Activated CD4-positive, alpha-beta memory T cell treated with anti-CD3 and anti-CD28 coated beads for 36 hours (primary cell): ENCODE measurements at regions not wholly inside any gene's neighbourhood (a gene's known extent, or its start where the extent isn't known, plus 50 kb on each side); places are given as distances from the start of the nearest gene placed in this dataset.

Experiments
- CTCF ChIA-PET: fragments of 350-600 bp; sonication (Branson Sonifier 250); formaldehyde crosslinking; loops from one replicate; lab custom pipeline; 2021; ENCODE audit warnings: antibody characterized with exemption, inconsistent platforms; lab: Charles Lee
- POLR2A ChIA-PET: fragments of 350-600 bp; sonication (Branson Sonifier 250); formaldehyde crosslinking; loops from one replicate; lab custom pipeline; 2021; ENCODE audit warnings: antibody characterized with exemption; lab: Charles Lee
- DNase-seq: peaks from one replicate; pipeline ENCODE4 v3.0.0-alpha.2; 2020
- H3K27ac Mint-ChIP-seq: one replicate; pipeline ENCODE4 v1.8.0; 2021; ENCODE audit warnings: mixed read lengths
- H3K27me3 Mint-ChIP-seq: one replicate; pipeline ENCODE4 v1.8.0; 2021; ENCODE audit warnings: mixed read lengths
- H3K36me3 Mint-ChIP-seq: one replicate; pipeline ENCODE4 v1.8.0; 2021; ENCODE audit warnings: mixed read lengths
- H3K4me1 Mint-ChIP-seq: one replicate; pipeline ENCODE4 v1.8.0; 2021; ENCODE audit warnings: low read depth, mixed read lengths
- H3K4me3 Mint-ChIP-seq: one replicate; pipeline ENCODE4 v1.8.0; 2021; ENCODE audit warnings: mild to moderate bottlenecking, mixed read lengths
- H3K9me3 Mint-ChIP-seq: one replicate; pipeline ENCODE4 v1.8.0; 2021; ENCODE audit warnings: mixed read lengths
- intact Hi-C: fragments of 100-400 bp; cut with micrococcal nuclease; formaldehyde crosslinking; loops from one replicate; pipeline ENCODE4 v1.15.1; 2023

DNA sequence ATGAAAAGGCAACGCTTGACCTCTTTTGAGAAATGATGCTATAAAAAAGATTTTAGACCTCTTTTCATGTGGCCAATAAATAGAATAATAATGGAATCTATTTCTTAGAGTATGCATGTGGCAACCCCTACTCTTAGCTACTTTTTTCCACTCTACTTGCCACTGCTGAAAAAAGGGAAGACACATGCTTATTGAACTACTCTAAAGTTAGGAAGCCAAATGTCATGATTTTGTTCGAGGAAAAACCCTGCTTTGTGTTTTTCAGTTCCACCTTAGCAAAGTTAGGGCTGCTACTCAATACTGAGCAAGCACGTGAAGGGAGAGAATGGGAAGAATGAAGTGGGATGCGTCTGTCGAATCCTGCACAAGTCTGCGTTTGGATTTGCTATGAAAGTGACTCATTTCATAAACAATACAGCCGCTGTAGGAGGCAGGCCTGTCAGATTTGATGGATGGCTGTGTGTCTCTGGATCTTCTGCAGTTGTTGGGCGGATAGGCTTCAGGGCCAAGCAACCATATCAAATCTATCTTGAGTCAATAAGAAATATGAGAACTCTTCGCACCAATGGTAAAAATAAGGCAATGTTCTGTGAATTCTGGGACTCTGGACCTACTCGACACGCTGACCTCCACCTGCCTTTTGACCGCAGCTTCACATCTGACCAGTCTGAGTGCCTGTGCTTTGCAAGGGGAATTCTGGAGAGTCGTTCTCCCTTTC lies 333.6 kb downstream of the PIK3R1 start:
- Mint-ChIP-seq H3K4me3 (no peak overlapping the region), H3K27me3 (no peaks in the 10 kb centered on the region), H3K9me3 (no peaks in the 10 kb centered on the region), H3K36me3 (no peaks in the 10 kb centered on the region), H3K4me1 (no peaks in the 10 kb centered on the region), H3K27ac (no peak overlapping the region)
- ChIA-PET CTCF (no interaction called here), POLR2A (no interaction called here)
- intact Hi-C loops, result no loop called here
- DNase-seq, result no peak

DNA sequence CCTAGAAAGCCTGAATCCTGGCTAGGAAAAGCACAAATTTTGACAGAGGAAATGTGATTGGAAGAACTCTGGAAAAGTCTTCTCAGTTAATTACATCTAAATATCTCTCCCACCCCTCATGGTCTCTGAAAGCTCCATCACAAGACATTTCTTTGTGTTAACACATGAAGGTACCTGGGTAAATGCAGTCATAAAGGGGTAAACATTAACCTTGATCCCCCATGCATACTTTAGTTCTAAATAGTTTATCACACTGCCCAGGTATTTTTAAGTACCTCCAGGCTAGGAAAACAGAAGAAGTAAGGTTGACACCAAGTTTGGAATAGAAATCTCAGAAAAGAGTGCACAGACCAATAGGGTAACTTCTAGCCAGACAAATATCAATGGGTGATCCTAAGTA lies 334.5 kb downstream of the PIK3R1 start:
- Mint-ChIP-seq H3K4me1 (no peaks in the 10 kb centered on the region), H3K27me3 (no peaks in the 10 kb centered on the region), H3K36me3 (no peaks in the 10 kb centered on the region), H3K27ac (no peak overlapping the region), H3K9me3 (no peaks in the 10 kb centered on the region), H3K4me3 (no peak overlapping the region)
- no peak for DNase-seq
- intact Hi-C loops, result no loop called here
- CTCF ChIA-PET, result no interaction called here
- POLR2A ChIA-PET, result no interaction called here

DNA sequence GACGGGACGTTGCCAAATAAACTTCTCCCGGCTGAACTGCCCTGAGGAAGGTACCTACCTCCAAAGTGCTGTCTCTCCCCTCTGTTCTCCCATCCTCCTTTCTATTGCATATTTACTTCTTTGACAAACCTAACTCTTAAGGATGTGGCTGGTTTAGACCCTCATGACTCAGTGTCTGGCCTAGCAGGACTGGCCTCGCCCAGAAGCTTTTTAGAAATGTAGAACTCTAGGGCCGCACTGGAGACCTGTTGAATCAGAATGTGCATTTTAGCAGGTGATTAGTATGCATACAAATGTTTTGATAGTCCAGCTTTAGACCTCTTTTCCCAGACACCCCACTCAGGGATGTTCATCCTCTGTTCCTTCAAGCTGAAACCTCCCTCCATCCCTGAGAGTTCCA lies 335.9 kb downstream of the PIK3R1 start:
- H3K4me3 Mint-ChIP-seq, result no peak overlapping the region
- H3K27me3 Mint-ChIP-seq, result no peaks in the 10 kb centered on the region
- no peak for DNase-seq
- H3K9me3 Mint-ChIP-seq, result no peaks in the 10 kb centered on the region
- H3K4me1 Mint-ChIP-seq, result no peaks in the 10 kb centered on the region
- H3K27ac Mint-ChIP-seq, result no peak overlapping the region
- intact Hi-C loops, result no loop called here
- POLR2A ChIA-PET, result no interaction called here
- CTCF ChIA-PET, result no interaction called here
- no peaks in the 10 kb centered on the region for H3K36me3 Mint-ChIP-seq

DNA sequence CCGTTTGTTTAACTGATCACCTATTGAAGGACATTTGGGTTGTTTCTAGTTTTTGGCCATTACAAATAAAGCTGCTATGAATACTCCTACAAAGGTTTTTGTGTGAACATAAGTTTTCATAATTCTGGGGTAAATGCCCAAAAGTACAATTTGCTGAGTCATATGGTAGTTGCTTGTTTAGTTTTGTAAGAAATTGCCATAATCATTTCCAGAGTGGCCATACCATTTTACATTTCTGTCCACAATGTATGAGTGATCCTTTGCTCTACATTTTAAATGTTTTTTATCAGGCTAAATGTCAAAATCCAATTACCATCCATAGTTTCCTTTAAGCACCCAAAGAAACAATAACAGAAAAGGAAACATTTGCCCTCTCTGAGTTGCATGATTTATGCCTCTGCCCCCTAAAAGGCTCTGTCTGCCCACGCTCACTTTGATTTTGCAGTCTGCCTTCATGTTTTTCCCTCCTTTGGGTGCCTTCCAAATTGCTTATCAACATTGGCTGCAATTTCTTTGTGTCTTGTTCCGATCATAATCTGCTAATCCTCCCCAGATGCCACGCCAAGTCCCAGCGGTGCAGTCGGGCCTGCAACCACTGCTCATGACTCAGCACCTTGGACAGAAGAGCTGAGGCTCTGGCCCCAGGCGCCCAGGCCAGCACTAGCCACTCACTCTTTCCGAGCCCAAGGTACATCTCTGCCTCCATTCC lies 339.2 kb downstream of the PIK3R1 start:
- H3K4me3 Mint-ChIP-seq, result no peak overlapping the region
- ChIA-PET CTCF (no interaction called here), POLR2A (no interaction called here)
- H3K9me3 Mint-ChIP-seq, result no peaks in the 10 kb centered on the region
- H3K36me3 Mint-ChIP-seq, result no peaks in the 10 kb centered on the region
- no peak for DNase-seq
- H3K27me3 Mint-ChIP-seq, result no peaks in the 10 kb centered on the region
- no peaks in the 10 kb centered on the region for H3K4me1 Mint-ChIP-seq
- intact Hi-C loops, result no loop called here
- no peak overlapping the region for H3K27ac Mint-ChIP-seq

DNA sequence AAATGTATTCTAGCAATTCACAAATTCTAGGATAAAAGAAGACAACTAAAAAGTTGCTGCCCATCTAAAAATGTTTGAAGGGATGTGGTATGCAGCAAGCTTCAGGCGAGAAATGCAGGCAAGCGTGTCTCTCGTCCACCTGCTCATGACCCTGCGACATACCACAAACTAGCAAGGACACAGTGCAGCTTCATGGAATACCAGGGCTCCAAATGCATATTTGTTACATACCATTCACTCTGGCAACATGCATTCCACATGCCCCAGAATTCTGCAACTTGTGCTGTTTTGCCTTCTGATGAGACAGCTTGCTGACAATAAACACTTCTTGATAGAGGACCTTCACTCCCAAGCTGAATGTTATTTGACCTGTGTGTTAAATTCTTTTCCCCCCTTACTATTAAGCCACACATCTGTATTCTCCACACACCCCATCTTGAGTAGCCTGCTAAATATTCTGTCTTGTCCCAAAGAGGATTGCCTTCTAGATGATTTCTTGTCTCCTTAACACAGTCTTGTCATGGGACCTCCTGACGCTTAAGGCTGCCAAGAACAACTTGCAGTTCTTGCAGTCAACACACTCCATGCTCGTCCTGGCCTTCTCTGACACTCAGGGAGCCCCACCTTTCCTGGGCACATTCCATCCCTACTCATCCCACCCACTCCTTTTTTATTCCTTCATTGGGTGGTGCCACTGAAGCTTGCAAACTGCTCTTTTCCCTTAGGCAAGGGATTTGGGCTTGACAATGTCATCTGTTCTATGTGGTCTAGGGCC lies 340.5 kb downstream of the PIK3R1 start:
- intact Hi-C loops, result no loop called here
- no peak overlapping the region for H3K4me3 Mint-ChIP-seq
- H3K27ac Mint-ChIP-seq, result no peak overlapping the region
- no peak for DNase-seq
- H3K27me3 Mint-ChIP-seq, result no peaks in the 10 kb centered on the region
- POLR2A ChIA-PET, result no interaction called here
- no peaks in the 10 kb centered on the region for H3K36me3 Mint-ChIP-seq
- CTCF ChIA-PET, result no interaction called here
- no peaks in the 10 kb centered on the region for H3K9me3 Mint-ChIP-seq
- H3K4me1 Mint-ChIP-seq, result no peaks in the 10 kb centered on the region

DNA sequence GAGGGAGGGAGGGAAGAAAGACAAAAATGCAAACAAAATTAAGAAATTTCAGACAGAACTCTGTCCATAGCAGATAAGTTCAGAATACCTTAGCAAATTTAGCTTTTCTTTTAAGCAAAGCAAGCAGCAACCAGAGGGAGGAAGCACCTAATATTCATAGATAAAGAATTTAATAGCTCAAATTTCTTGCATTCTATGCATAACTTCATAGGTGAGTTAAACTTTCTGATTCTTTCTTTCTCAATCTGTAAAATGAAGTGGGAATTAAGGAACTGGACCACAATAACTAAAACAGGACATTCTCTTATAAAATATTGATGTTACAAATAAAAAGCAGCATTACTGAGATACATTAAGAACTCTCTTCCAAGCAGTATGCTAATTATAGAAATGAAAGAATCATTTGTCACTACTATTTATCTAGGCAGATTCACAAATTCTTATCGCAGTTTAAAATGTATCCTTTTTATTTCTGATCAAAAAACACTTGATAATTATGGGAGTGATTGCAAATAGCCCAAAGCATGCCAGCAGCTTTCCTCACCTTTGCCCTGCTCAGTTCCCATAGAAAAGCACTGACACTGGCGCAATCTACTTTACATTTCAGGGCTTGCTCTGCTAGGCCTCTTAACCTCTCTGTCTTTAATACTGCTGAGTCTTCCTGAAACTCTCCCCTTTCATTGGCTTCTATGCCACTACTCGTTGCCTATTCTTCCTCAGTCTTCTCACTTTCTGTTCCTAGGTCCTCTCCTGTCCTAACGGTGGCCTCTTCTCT lies 341.8 kb downstream of the PIK3R1 start:
- Mint-ChIP-seq H3K27ac (no peak overlapping the region), H3K9me3 (no peaks in the 10 kb centered on the region), H3K36me3 (no peaks in the 10 kb centered on the region), H3K4me1 (no peaks in the 10 kb centered on the region), H3K4me3 (no peak overlapping the region), H3K27me3 (no peaks in the 10 kb centered on the region)
- CTCF ChIA-PET, result no interaction called here
- POLR2A ChIA-PET, result no interaction called here
- intact Hi-C loops, result no loop called here
- DNase-seq, result no peak

DNA sequence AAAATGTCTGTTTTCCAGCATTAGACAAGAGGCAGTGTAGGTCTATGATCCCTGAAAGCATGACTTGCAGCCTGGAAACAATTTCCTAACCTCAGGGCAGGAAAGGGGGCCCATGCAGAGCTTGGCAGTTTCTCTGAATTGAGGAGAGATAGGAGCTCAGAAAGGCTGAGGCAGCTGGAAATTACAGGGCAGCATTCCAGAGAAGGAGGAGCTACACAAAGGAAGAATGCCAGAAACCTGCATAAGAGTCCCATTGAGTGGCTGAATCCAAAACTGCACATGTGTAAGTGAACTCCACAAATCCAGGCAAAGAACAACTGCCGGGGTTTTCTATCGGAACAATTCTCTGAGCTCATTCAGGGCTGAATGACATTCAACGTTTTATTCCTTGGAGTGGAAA lies 346.8 kb downstream of the PIK3R1 start:
- Mint-ChIP-seq H3K9me3 (peaks cover 22% of the 10 kb centered on the region), H3K4me3 (no peak overlapping the region), H3K36me3 (peaks cover 1% of the 10 kb centered on the region), H3K27ac (no peak overlapping the region), H3K4me1 (no peaks in the 10 kb centered on the region), H3K27me3 (peaks cover 5% of the 10 kb centered on the region)
- CTCF ChIA-PET, result no interaction called here
- intact Hi-C loops, result no loop called here
- POLR2A ChIA-PET, result no interaction called here
- DNase-seq, result no peak

DNA sequence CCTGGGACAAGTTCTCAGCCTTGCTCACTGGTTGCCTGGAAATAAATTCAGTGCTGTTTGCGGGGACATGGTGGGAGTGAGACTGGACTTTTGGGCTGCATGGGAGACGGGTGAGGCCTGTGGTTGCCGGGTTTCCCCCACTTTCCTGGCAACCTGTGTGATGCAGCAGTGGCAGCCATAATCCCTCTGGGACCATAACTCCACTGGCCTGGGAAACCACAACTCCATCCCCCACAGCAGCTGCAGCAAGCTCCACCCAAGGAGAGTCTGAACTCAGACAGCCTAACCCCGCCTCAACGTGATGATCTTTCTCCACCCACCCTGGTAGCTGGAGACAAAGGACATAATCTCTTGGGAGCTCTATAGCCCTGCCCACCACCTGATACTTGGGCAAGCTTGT lies 349.9 kb downstream of the PIK3R1 start:
- Mint-ChIP-seq H3K27ac (no peak overlapping the region), H3K9me3 (peaks cover 22% of the 10 kb centered on the region), H3K27me3 (peaks cover 5% of the 10 kb centered on the region), H3K36me3 (peaks cover 1% of the 10 kb centered on the region), H3K4me1 (no peaks in the 10 kb centered on the region), H3K4me3 (no peak overlapping the region)
- intact Hi-C loops, result no loop called here
- ChIA-PET CTCF (interaction anchor here (0.7 kb wide), 1 partner anchor 1319 kb away, joined by 3 read pairs; no protein-coding TSS in a partner anchor), POLR2A (no interaction called here)
- DNase-seq, result no peak

DNA sequence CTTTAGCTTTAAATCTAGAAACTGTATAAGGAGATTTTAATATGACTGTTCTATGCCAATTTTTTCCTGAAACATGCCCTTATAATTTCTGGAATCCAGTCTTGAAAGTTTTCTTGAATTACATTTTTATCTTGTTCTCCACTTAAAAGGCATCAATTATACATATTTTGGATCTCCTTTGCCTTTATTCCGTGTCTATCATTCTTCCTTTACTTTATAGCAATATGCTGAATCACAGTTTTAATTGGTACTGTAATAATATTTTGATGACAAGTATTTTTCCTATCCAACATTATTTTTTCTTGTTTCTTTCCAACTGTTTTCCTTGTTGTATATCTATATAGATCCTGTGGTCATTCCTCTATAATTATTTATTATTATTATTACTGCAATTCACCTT lies 361.2 kb downstream of the PIK3R1 start:
- POLR2A ChIA-PET, result no interaction called here
- CTCF ChIA-PET, result no interaction called here
- intact Hi-C loops, result no loop called here
- no peak for DNase-seq
- peaks cover 16% of the 10 kb centered on the region for H3K9me3 Mint-ChIP-seq
- no peak overlapping the region for H3K27ac Mint-ChIP-seq
- peaks cover 2% of the 10 kb centered on the region for H3K36me3 Mint-ChIP-seq
- H3K27me3 Mint-ChIP-seq, result peaks cover 2% of the 10 kb centered on the region
- H3K4me3 Mint-ChIP-seq, result no peak overlapping the region
- H3K4me1 Mint-ChIP-seq, result no peaks in the 10 kb centered on the region

DNA sequence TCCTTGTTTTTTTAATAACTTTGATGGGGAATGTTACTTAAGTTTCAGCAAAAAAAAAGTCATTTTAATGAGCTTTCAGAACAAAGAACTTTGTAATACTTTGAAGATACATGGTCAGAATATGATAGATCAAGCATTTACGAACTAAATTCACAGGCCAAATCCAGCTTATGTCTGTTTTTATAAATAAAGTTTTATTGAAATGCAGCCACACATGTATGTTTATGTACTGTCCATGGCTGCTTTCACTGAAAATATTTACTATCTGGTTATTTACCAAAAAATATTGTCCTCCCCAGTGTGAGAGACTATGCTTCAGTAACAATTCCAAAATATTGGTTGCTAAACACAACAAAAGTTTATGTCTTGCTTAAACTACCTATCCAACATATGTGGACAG lies 366.7 kb downstream of the PIK3R1 start:
- peaks cover 2% of the 10 kb centered on the region for H3K27me3 Mint-ChIP-seq
- intact Hi-C loops, result no loop called here
- DNase-seq, result no peak
- CTCF ChIA-PET, result no interaction called here
- H3K4me1 Mint-ChIP-seq, result no peaks in the 10 kb centered on the region
- POLR2A ChIA-PET, result no interaction called here
- peaks cover 2% of the 10 kb centered on the region for H3K36me3 Mint-ChIP-seq
- no peak overlapping the region for H3K27ac Mint-ChIP-seq
- H3K9me3 Mint-ChIP-seq, result peaks cover 6% of the 10 kb centered on the region
- H3K4me3 Mint-ChIP-seq, result no peak overlapping the region

DNA sequence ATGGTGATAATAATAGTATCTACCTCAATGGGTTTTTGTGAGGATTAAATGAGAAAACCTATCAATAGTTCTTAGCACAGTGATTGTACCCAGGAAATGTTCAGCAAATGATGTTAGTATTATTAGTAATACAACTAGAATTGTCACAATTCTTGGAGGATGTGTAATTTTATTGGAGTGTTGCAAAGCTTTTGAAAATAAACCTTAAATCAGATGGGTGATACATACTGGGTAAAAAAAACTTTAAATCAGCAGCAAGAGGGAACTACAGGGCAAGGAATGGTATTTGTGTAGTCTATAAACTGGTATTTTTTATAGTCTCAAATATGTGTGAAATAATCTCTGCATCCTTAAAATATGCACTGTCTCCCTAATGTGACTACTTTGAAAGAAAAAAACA lies 371.6 kb downstream of the PIK3R1 start:
- Mint-ChIP-seq H3K4me3 (no peak overlapping the region), H3K27me3 (peaks cover 1% of the 10 kb centered on the region), H3K4me1 (no peaks in the 10 kb centered on the region), H3K27ac (no peak overlapping the region), H3K9me3 (no peaks in the 10 kb centered on the region), H3K36me3 (no peaks in the 10 kb centered on the region)
- ChIA-PET CTCF (no interaction called here), POLR2A (no interaction called here)
- no peak for DNase-seq
- intact Hi-C loops, result no loop called here

DNA sequence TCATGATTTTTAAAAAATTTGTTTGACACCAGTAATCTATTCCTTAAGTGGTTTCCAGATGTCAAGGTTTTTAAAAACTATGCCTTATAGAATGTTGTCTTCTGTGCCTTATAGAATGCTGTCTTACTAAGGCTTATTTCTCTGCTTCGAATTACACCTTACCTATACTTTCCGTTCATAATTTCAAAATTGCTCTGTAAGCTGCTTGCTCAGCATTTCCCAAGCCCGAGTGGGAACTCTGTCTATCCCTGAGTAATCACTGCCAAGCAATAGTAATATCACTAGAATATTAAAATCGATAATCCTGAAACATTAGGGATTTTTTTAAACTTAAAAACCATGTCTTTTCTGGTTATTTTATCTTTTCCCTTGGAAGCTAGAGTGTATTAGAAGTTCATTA lies 376.3 kb downstream of the PIK3R1 start:
- Mint-ChIP-seq H3K36me3 (no peaks in the 10 kb centered on the region), H3K27ac (no peak overlapping the region), H3K4me3 (no peak overlapping the region), H3K4me1 (no peaks in the 10 kb centered on the region), H3K27me3 (peaks cover 1% of the 10 kb centered on the region), H3K9me3 (no peaks in the 10 kb centered on the region)
- intact Hi-C loops, result no loop called here
- no peak for DNase-seq
- ChIA-PET CTCF (no interaction called here), POLR2A (no interaction called here)
